Endothelial cell of umbilical vein (primary cell): ENCODE measurements at regions not wholly inside any gene's neighbourhood (a gene's known extent, or its start where the extent isn't known, plus 50 kb on each side); places are given as distances from the start of the nearest gene placed in this dataset.
"Not testable (repeated sequence)": the region's sequence is repeated elsewhere in the genome, so short reads cannot be mapped to it uniquely, and the experiment has no call there.

ENCODE experiments used
- BruUV-seq: library from RNA; stranded (reverse); fragments of 400-500 nt; replicated peaks from 2 replicates; lab custom pipeline; 2021; lab: Mats Ljungman, UMichigan
- CTCF ChIA-PET: fragments of 300-600, 350-600 bp; sonication (Branson Sonifier 250); formaldehyde crosslinking; loops from one replicate; lab custom pipeline; 2021; ENCODE audit warnings: antibody characterized with exemption, inconsistent platforms; lab: Charles Lee
- POLR2A ChIA-PET: fragments of 300-600, 350-600 bp; sonication (Branson Sonifier 250); formaldehyde crosslinking; loops from one replicate; lab custom pipeline; 2021; ENCODE audit warnings: antibody characterized with exemption, inconsistent platforms; lab: Charles Lee
- DNase-seq: peaks from one replicate; pipeline ENCODE4 v3.0.0-alpha.2; 2011; ENCODE audit warnings: low read depth, low spot score
- FAIRE-seq: peaks from 2 replicates; lab custom pipeline; 2011; peaks lifted over from hg19 to GRCh38; lab: Jason Lieb, UNC
- H2AFZ ChIP-seq: 2 replicates; pipeline ENCODE4 v1.6.0; 2012; ENCODE audit warnings: low read depth, low read length, control low read depth, inconsistent platforms
- H3K27ac ChIP-seq: 2 replicates; pipeline ENCODE4 v1.5.1; 2011; ENCODE audit warnings: low read depth, mild to moderate bottlenecking, control low read depth, low read length, moderate library complexity; ENCODE audit not compliant: insufficient read depth
- H3K27me3 ChIP-seq, 2 experiments: 2 replicates each; pipeline versions ENCODE4 v1.6.0 to v1.6.1; 2011; ENCODE audit warnings: low read length in 2 of 2, mixed read lengths in 1 of 2; ENCODE audit not compliant: control insufficient read depth in 2 of 2, insufficient read depth in 2 of 2
- H3K36me3 ChIP-seq, 2 experiments: 2 replicates in 1 of 2; 3 replicates in 1 of 2; pipeline ENCODE4 v1.5.1; 2011; ENCODE audit warnings: low read length in 2 of 2, mild to moderate bottlenecking in 1 of 2, moderate library complexity in 1 of 2; ENCODE audit not compliant: control insufficient read depth in 2 of 2, insufficient read depth in 2 of 2; ENCODE audit errors: extremely low read depth in 1 of 2
- H3K4me1 ChIP-seq: 3 replicates; pipeline ENCODE4 v1.5.1; 2011; ENCODE audit warnings: mild to moderate bottlenecking, low read length; ENCODE audit not compliant: control insufficient read depth, insufficient read depth; ENCODE audit errors: extremely low read depth
- H3K4me2 ChIP-seq: 2 replicates; pipeline ENCODE4 v1.6.1; 2011; ENCODE audit warnings: low read length, control low read depth, mixed read lengths; ENCODE audit not compliant: insufficient read depth
- H3K4me3 ChIP-seq, 3 experiments: fragments of 200-600 bp in 1 of 3; sonication (generic), shearing (Covaris generic) in 1 of 3; replicated peaks in 1 of 3; 2 replicates each; pipeline ENCODE4 v1.5.1; 2011 to 2016; ENCODE audit warnings: control low read depth in 3 of 3, low read length in 3 of 3, mild to moderate bottlenecking in 2 of 3, inconsistent platforms in 1 of 3, low read depth in 1 of 3, moderate library complexity in 1 of 3; ENCODE audit not compliant: insufficient read depth in 1 of 3
- H3K79me2 ChIP-seq: 2 replicates; pipeline ENCODE4 v1.6.0; 2012; ENCODE audit warnings: low read length, inconsistent platforms; ENCODE audit not compliant: control insufficient read depth, insufficient read depth
- H3K9ac ChIP-seq: replicated peaks from 2 replicates; pipeline ENCODE3; 2011; ENCODE audit warnings: low read length, control low read depth; ENCODE audit not compliant: insufficient read depth; ENCODE audit errors: extremely low read depth
- H3K9me1 ChIP-seq: replicated peaks from 3 replicates; pipeline ENCODE4 v1.6.0; 2011; ENCODE audit warnings: mild to moderate bottlenecking, low read length; ENCODE audit not compliant: control insufficient read depth, insufficient read depth; ENCODE audit errors: extremely low read depth
- H3K9me3 ChIP-seq: replicated peaks from 2 replicates; pipeline ENCODE4 v1.5.1; 2012; ENCODE audit warnings: low read length, inconsistent platforms; ENCODE audit not compliant: control insufficient read depth, insufficient read depth
- H4K20me1 ChIP-seq: replicated peaks from 2 replicates; pipeline ENCODE3; 2011; ENCODE audit warnings: mild to moderate bottlenecking, low read length; ENCODE audit not compliant: control insufficient read depth, insufficient read depth; ENCODE audit errors: extremely low read depth
- GATA2 ChIP-seq: IDR thresholded peaks from 2 replicates; pipeline ENCODE4 v1.7.0; 2011; ENCODE audit warnings: low read depth, mild to moderate bottlenecking, moderate library complexity, mixed read lengths, low read length; ENCODE audit not compliant: insufficient read length, insufficient read depth
- JUN ChIP-seq: IDR thresholded peaks from 2 replicates; pipeline ENCODE4 v1.6.1; 2011; ENCODE audit warnings: borderline replicate concordance, low read depth; ENCODE audit not compliant: insufficient read length, insufficient read depth
- dilution Hi-C: fragments of 300-500 bp; cut with MboI; formaldehyde crosslinking; loops from one replicate; pipeline ENCODE4 v1.15.0; 2019; ENCODE audit warnings: low sequenced_read_pairs; ENCODE audit not compliant: extremely low pct_ligation_motif_present
- intact Hi-C: fragments of 100-400 bp; cut with micrococcal nuclease; formaldehyde crosslinking; loops from one replicate; pipeline ENCODE4 v1.10.0; 2022

DNA sequence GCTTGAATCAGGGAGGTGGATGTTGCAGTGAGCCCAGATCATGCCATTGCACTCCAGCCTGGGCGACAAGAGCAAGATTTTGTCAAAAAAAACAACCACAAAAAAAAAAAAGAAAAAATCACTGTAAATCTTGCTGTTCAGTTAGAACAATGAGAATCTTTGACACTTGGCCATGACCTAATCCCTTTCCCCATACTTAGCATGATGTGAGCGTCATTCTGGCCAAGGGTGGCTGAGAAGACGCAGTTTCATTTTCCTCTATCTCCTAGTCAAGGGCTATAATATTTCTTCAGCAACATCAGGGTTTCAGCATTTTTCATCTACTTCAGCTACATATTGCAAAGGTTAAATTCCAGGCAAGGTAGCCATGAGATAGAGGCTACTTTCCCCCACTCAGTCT, 599.4 kb upstream of the MDGA2 start:
- FAIRE-seq: no peak
- H3K9me3 ChIP-seq: peaks cover 6% of the 10 kb centered on the region

GRCh38 chr14:48267926-48268325, 592.5 kb upstream of the MDGA2 start:
- H3K9me1 ChIP-seq, H3K4me3 ChIP-seq, CTCF ChIA-PET, H3K4me2 ChIP-seq, H3K27me3 ChIP-seq, FAIRE-seq, H4K20me1 ChIP-seq, H3K4me1 ChIP-seq, H3K79me2 ChIP-seq, H3K27ac ChIP-seq, dilution Hi-C loops, BruUV-seq, intact Hi-C loops, H3K36me3 ChIP-seq, H3K9ac ChIP-seq, POLR2A ChIA-PET, DNase-seq, H3K9me3 ChIP-seq, H2AFZ ChIP-seq: not testable (repeated sequence)

More for the DNA sequence above, 599.4 kb upstream of the MDGA2 start:
- POLR2A ChIA-PET: no interaction called here
- H3K4me1 ChIP-seq: no peaks in the 10 kb centered on the region
- H3K27me3 ChIP-seq: no peaks in the 10 kb centered on the region
- intact Hi-C loops (no loop called here), dilution Hi-C loops (no loop called here)
- no peaks in the 10 kb centered on the region for H4K20me1 ChIP-seq
- CTCF ChIA-PET: no interaction called here
- no peaks in the 10 kb centered on the region for H3K9me1 ChIP-seq
- H3K4me2 ChIP-seq: no peak overlapping the region
- no peak overlapping the region for H3K9ac ChIP-seq
- H3K36me3 ChIP-seq: no peaks in the 10 kb centered on the region
- TF ChIP-seq GATA2 (no peak), JUN (no peak)
- DNase-seq: no peak
- H3K79me2 ChIP-seq: no peaks in the 10 kb centered on the region
- no peak overlapping the region for H3K27ac ChIP-seq
- no peak overlapping the region for H3K4me3 ChIP-seq
- BruUV-seq: no TSS peak
- no peak overlapping the region for H2AFZ ChIP-seq

- POLR2A ChIA-PET, H3K27ac ChIP-seq, FAIRE-seq, H3K9me3 ChIP-seq, intact Hi-C loops, H3K79me2 ChIP-seq, H4K20me1 ChIP-seq, H3K27me3 ChIP-seq, H3K9me1 ChIP-seq, dilution Hi-C loops, H3K4me2 ChIP-seq, H3K9ac ChIP-seq, H2AFZ ChIP-seq, H3K36me3 ChIP-seq, DNase-seq, BruUV-seq, H3K4me3 ChIP-seq, CTCF ChIA-PET, H3K4me1 ChIP-seq: not testable (repeated sequence)
These were observed 590.8 kb upstream of the MDGA2 start for GRCh38 chr14:48266201-48266600.
